ENCODE measurements at regions not wholly inside any gene's neighbourhood (a gene's known extent, or its start where the extent isn't known, plus 50 kb on each side); places are given as distances from the start of the nearest gene placed in this dataset.

GRCh38 chr10:4448030-4448429, 378.0 kb upstream of the AKR1E2 start:
- no peak for DNase-seq (ENCODE audit: extremely low read depth, low read depth)
- TF ChIP-seq, protein P1, sequence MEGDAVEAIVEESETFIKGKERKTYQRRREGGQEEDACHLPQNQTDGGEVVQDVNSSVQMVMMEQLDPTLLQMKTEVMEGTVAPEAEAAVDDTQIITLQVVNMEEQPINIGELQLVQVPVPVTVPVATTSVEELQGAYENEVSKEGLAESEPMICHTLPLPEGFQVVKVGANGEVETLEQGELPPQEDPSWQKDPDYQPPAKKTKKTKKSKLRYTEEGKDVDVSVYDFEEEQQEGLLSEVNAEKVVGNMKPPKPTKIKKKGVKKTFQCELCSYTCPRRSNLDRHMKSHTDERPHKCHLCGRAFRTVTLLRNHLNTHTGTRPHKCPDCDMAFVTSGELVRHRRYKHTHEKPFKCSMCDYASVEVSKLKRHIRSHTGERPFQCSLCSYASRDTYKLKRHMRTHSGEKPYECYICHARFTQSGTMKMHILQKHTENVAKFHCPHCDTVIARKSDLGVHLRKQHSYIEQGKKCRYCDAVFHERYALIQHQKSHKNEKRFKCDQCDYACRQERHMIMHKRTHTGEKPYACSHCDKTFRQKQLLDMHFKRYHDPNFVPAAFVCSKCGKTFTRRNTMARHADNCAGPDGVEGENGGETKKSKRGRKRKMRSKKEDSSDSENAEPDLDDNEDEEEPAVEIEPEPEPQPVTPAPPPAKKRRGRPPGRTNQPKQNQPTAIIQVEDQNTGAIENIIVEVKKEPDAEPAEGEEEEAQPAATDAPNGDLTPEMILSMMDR (IDR thresholded peaks at IDR 0.05; ENCODE audit: low read depth, low read length): no peak

DNA sequence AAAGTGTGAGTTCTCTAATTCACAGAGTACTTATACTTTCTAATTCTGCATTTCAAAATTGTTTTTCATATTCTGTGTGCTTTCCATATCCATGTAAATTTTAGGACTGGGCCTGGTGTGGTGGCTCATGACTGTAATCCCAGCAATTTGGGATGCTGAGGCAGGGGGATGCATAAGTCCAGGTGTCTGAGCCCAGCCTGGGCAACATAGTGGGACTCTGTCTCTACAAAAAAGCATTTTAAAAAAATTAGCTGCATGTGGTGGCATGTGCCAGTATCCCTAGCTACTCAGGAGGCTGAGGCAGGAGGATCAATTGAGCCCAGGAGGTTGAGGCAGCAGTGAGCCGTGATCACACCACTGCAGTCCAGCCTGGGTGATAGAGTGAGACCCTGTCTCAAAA, 382.6 kb upstream of the AKR1E2 start:
- TF ChIP-seq, protein P1 (IDR thresholded peaks at IDR 0.05; ENCODE audit: low read depth, low read length): no peak
- no peak for DNase-seq (ENCODE audit: extremely low read depth, low read depth)

GRCh38 chr10:4442296-4442695, 383.7 kb upstream of the AKR1E2 start:
- TF ChIP-seq, protein P1 (IDR thresholded peaks at IDR 0.05; ENCODE audit: low read depth, low read length): no peak
- no peak for DNase-seq (ENCODE audit: extremely low read depth, low read depth)

- no peak for DNase-seq (ENCODE audit: extremely low read depth, low read depth)
- TF ChIP-seq, protein P1 (IDR thresholded peaks at IDR 0.05; ENCODE audit: low read depth, low read length): no peak
Observed at GRCh38 chr10:4440260-4440659, 385.7 kb upstream of the AKR1E2 start.

DNA sequence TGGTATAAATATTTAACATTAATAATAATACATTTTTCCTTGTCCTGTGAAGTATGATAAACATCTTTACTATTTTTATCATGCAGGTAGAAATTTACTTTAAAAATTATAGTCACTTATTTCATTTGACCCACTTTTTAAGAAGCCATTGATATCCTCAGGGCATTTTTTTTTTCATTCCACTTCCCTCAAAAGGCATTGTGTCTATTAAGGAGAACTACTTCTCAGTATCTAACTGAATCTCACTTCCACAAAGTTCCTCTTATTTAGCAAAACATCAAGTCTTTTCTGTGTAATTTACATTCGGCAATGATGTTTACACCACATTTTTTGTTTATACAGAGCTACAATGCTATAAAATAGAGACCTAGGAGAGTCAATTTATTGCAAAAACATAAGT, 388.2 kb upstream of the AKR1E2 start:
- no peak for DNase-seq (ENCODE audit: extremely low read depth, low read depth)
- TF ChIP-seq, protein P1 (IDR thresholded peaks at IDR 0.05; ENCODE audit: low read depth, low read length): no peak

- TF ChIP-seq, protein P1 (IDR thresholded peaks at IDR 0.05; ENCODE audit: low read depth, low read length): no peak
- DNase-seq (ENCODE audit: extremely low read depth, low read depth): no peak
Observed at GRCh38 chr10:4437061-4437460, 388.9 kb upstream of the AKR1E2 start.

DNA sequence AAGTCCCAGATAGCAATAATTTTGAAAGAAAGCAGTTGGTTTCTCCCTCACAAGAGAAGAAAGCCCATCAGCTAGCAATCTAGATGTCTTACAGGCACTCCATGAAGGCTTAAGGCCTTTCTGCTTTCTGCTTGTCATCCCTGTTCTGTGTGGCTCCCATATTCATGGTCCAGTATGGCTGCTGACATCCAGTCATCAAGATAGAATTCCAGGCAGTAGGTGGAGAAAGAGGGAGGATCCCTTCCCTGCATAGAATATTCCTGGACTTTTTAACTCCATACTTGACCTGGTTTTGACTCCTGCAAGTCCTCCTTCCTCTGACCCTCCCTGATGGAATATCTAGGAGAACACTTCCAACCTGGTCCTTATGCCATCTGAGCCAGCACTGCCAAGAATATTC, 389.9 kb upstream of the AKR1E2 start:
- no peak for DNase-seq (ENCODE audit: extremely low read depth, low read depth)
- TF ChIP-seq, protein P1 (IDR thresholded peaks at IDR 0.05; ENCODE audit: low read depth, low read length): no peak

All from AG09319 (cell line).